HUES6 (cell line): ENCODE measurements at regions not wholly inside any gene's neighbourhood (a gene's known extent, or its start where the extent isn't known, plus 50 kb on each side); places are given as distances from the start of the nearest gene placed in this dataset.

ENCODE experiments used
- H3K27ac ChIP-seq: 2 replicates; pipeline ENCODE4 v1.7.0; 2013; ENCODE audit warnings: low read depth, mild to moderate bottlenecking, low read length, inconsistent platforms
- H3K27me3 ChIP-seq: 2 replicates; pipeline ENCODE4 v1.6.1; 2013; ENCODE audit warnings: low read length; ENCODE audit not compliant: control insufficient read depth, insufficient read depth
- H3K36me3 ChIP-seq: 2 replicates; pipeline ENCODE4 v1.6.1; 2013; ENCODE audit warnings: low read length; ENCODE audit not compliant: control insufficient read depth, insufficient read depth
- H3K4me1 ChIP-seq: 2 replicates; pipeline ENCODE4 v1.6.1; 2013; ENCODE audit warnings: low read length; ENCODE audit not compliant: control insufficient read depth, insufficient read depth
- H3K4me3 ChIP-seq: 2 replicates; pipeline ENCODE4 v1.5.1; 2013; ENCODE audit warnings: low read depth, low read length
- H3K9ac ChIP-seq: one replicate; pipeline ENCODE4 v1.6.1; 2013; ENCODE audit warnings: mild to moderate bottlenecking, low read length
- H3K9me3 ChIP-seq: 2 replicates; pipeline ENCODE4 v1.6.1; 2013; ENCODE audit warnings: low read depth, low read length; ENCODE audit not compliant: control insufficient read depth, insufficient read depth

DNA sequence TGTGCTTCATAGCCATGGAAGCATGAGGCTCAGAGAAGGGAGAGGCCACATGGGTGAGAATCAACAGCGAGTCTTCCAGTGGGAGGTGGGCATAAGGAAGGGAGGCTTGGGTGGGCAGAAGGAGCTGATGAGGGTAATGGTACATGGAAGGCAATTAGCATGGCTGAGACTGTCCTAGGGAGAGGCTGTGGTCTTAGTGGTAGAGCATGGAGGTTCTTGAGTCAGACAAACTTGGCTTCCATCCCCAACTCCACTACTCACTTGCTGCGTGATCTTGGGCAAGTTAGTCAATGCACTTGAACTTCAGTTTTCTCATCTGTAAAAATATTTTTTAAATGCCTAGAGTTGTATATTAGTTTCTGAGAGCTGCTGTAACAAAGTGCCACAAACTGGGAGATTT, 227.2 kb upstream of the E2F8 start:
- H3K27me3 ChIP-seq: no peaks in the 10 kb centered on the region
- H3K4me1 ChIP-seq: no peaks in the 10 kb centered on the region; the same call in 1 of the 2 replicates
- no peak overlapping the region for H3K9ac ChIP-seq
- no peaks in the 10 kb centered on the region for H3K36me3 ChIP-seq
- no peak overlapping the region for H3K4me3 ChIP-seq
- no peak overlapping the region for H3K27ac ChIP-seq
- H3K9me3 ChIP-seq: no peaks in the 10 kb centered on the region

DNA sequence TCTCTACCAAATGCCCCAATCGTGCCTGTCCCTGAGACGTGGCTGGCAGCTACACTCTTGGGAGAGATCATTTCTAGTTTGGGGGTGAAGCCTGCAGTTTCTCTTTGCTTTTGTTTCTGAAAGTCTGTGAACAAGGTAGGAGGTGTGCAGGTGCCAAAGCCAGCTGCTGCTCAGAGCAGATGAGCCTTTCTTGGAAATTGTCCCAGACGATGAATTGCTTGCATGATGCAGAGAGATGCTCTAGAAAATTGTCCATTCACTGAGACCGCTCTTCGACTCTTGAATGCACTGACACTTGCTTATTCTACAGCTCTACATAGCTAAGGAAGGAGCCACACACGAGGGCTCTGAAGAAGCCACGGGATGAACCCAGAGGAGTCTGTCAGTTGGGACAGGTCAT, 225.6 kb upstream of the E2F8 start:
- H3K4me1 ChIP-seq: no peaks in the 10 kb centered on the region; the same call in 1 of the 2 replicates
- no peaks in the 10 kb centered on the region for H3K27me3 ChIP-seq
- H3K4me3 ChIP-seq: no peak overlapping the region
- no peak overlapping the region for H3K9ac ChIP-seq
- H3K27ac ChIP-seq: no peak overlapping the region
- no peaks in the 10 kb centered on the region for H3K9me3 ChIP-seq
- H3K36me3 ChIP-seq: no peaks in the 10 kb centered on the region

DNA sequence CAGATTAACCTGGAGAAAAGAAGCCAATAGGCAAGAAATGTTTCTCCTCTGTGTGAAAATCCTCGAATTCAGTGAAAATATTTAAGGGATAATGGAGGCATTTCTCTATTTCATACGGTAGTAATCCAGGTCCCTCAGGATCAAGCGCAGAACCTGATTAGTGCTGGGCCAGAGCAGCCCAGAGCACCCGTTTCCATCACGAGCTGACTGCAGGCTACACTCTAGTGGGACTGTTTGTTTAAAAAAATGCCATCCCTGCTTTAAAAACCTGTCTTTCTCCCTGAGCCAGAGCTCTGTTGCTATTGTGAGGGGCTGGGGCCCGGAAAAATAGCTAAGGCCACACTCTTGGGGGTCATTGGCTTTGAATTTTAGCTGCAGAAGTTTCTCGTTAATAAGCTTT, 223.2 kb upstream of the E2F8 start:
- Histone ChIP-seq H3K36me3 (no peaks in the 10 kb centered on the region), H3K4me1 (no peaks in the 10 kb centered on the region), H3K9ac (no peak overlapping the region), H3K4me3 (no peak overlapping the region), H3K27me3 (no peaks in the 10 kb centered on the region), H3K9me3 (no peaks in the 10 kb centered on the region), H3K27ac (no peak overlapping the region)

DNA sequence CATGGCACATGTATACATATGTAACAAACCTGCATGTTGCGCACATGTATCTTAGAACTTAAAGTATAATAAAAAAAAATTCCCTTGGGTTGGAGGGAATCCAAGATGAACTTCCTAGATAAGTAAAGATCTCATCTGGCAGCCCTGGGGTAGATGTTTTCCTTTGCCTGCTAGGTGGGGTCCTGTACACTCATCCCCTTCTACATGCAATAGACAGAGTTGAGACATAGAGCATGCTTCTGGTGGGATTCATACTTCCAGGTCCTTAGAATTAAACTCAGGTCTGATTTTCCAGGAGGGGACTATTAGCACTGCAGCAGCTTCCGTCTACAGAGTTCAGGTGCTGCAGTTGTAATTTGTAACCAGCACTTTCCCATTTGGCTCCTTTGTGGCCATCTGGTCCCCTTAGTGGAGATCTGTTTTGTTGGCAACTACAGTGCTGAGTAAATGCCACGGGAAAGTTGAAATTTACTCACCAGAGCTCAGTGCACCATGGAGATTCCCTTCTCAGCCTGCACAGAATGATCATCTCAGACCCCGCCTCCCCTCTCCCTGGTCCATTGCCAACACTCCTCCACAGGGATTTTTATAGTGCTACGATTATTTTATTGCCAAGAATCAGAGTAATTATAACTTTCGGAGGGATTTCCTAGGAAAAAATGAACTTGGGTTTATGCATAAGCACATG, 220.1 kb upstream of the E2F8 start:
- Histone ChIP-seq H3K9ac (no peak overlapping the region), H3K27me3 (no peaks in the 10 kb centered on the region), H3K36me3 (no peaks in the 10 kb centered on the region), H3K9me3 (no peaks in the 10 kb centered on the region), H3K4me3 (no peak overlapping the region), H3K4me1 (0 out of 2 replicates have a peak, but pooled peaks cover 4% of the 10 kb centered on the region), H3K27ac (no peak overlapping the region)

DNA sequence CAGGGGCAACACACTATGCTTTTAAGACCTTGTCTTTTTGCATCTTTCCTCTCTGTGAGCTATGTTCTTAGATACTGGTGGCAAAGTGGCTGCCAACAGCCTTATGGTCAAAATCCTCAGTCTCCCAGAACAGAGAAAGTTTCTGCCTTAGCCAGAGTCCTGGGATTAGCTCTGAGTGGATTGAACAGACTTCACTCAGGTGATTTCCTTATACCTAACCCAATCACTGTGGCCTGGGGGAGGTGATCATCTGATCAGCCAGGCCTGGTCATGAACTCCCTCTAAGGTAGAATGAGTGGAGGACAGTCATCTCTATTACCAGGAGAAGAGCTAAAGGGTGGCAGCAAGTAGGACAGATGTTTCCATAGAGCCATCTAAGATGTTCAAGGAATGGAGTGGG, 218.5 kb upstream of the E2F8 start:
- H3K9ac ChIP-seq: no peak overlapping the region

DNA sequence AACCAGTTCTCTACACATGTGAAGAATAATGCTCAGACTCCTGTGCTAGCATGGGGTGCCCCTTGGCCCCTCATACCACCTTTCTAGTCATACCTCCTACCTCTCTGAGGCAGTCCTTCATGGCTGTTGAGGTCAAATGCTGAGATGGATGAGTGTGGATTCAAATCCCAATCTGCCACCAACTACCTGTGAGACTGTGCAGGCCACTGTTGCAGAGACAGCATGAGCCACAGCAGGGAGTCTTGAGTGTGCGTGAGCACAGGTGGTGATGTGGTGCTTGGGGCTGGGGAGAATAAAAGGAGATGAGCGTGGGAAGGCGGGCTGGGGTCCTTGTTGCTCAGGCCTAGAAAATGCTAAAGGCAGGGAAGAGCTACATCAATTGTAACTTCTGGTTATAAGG, 218.0 kb upstream of the E2F8 start:
- no peaks in the 10 kb centered on the region for H3K9me3 ChIP-seq
- H3K9ac ChIP-seq: no peak overlapping the region
- peaks cover 9% of the 10 kb centered on the region; the same call in 1 of the 2 replicates for H3K4me1 ChIP-seq
- no peaks in the 10 kb centered on the region for H3K36me3 ChIP-seq
- H3K4me3 ChIP-seq: no peak overlapping the region
- no peaks in the 10 kb centered on the region for H3K27me3 ChIP-seq
- no peak overlapping the region for H3K27ac ChIP-seq

More for the DNA sequence above, 218.5 kb upstream of the E2F8 start:
- no peaks in the 10 kb centered on the region for H3K36me3 ChIP-seq
- H3K4me1 ChIP-seq: peaks cover 5% of the 10 kb centered on the region; the same call in 1 of the 2 replicates
- no peak overlapping the region for H3K4me3 ChIP-seq
- H3K9me3 ChIP-seq: no peaks in the 10 kb centered on the region
- H3K27me3 ChIP-seq: no peaks in the 10 kb centered on the region
- H3K27ac ChIP-seq: no peak overlapping the region

DNA sequence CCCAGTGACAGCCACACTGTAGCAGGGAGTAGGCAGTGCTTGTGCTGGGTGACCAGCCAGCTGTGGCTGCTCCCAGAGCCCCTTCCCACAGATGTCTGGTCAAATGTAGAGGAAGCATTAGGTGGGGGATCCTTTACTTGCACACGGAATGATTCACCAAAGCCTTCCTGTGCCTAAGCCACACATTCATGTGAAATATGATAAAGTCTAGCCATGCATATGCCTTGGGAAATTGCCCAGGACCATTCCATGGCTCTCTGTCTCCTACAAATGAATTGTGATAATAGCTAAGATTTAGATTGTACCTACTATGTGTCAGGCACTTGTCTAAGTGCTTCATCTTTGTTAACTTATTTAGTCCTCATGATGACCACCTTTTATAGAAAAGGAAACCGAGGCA, 217.5 kb upstream of the E2F8 start:
- peaks cover 10% of the 10 kb centered on the region; the same call in 1 of the 2 replicates for H3K4me1 ChIP-seq
- no peak overlapping the region for H3K27ac ChIP-seq
- H3K9me3 ChIP-seq: no peaks in the 10 kb centered on the region
- no peak overlapping the region for H3K4me3 ChIP-seq
- no peaks in the 10 kb centered on the region for H3K27me3 ChIP-seq
- H3K9ac ChIP-seq: no peak overlapping the region
- no peaks in the 10 kb centered on the region for H3K36me3 ChIP-seq

DNA sequence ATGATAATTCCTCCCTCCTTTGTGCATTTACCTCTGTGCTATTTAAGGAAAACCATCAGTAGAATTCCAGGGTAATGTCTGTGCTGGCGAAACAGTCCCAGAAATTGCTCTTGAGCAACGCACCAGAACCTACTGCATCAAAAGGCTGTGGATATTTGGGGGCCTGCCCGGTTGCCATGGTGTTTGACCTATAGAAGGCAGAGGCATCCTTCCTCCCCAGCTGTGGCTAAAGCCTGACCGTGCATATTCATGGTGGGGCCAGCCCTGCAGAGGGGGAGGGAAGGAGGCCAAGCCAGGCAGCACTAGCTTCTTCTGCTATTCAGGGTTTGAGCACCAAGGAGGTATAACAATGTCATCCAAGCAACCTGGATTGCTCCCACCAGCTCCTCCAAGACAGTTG, 215.0 kb upstream of the E2F8 start:
- Histone ChIP-seq H3K9ac (no peak overlapping the region), H3K9me3 (no peaks in the 10 kb centered on the region), H3K27me3 (no peaks in the 10 kb centered on the region), H3K36me3 (no peaks in the 10 kb centered on the region), H3K27ac (no peak overlapping the region), H3K4me3 (no peak overlapping the region), H3K4me1 (peaks cover 10% of the 10 kb centered on the region; the same call in 1 of the 2 replicates)

DNA sequence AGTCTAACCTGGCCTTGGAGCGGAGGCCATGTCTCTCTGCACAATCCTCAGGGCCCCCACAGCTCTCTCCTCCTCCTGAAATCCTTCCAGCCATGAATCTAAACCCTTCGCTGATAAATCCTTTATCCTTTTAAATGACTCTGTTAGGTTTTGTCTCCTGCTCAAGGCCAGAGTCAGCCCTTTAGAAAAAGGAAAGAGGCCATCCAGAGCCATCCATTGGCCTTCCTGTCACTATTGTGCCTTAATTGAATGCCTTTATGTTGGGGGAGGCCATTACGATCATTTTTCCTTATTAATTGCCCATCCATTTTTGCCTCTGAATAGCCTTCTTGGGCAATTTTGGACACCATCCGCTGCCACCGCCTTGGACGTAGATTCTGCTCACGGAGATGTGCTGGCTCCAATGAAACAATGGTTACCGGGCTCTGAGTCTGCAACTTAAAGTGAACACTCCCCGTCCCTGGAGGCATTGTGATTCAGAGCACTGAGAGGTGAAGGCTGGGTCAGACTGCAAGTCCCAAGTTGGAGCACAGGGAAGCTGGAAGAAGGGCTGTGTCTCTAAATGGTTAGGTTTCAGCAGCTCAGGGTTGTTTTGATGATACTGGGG, 213.0 kb upstream of the E2F8 start:
- H3K36me3 ChIP-seq: no peaks in the 10 kb centered on the region
- no peaks in the 10 kb centered on the region for H3K27me3 ChIP-seq
- no peak overlapping the region for H3K27ac ChIP-seq
- peaks cover 10% of the 10 kb centered on the region; the same call in 1 of the 2 replicates for H3K4me1 ChIP-seq
- H3K9ac ChIP-seq: no peak overlapping the region
- no peaks in the 10 kb centered on the region for H3K9me3 ChIP-seq
- H3K4me3 ChIP-seq: no peak overlapping the region

DNA sequence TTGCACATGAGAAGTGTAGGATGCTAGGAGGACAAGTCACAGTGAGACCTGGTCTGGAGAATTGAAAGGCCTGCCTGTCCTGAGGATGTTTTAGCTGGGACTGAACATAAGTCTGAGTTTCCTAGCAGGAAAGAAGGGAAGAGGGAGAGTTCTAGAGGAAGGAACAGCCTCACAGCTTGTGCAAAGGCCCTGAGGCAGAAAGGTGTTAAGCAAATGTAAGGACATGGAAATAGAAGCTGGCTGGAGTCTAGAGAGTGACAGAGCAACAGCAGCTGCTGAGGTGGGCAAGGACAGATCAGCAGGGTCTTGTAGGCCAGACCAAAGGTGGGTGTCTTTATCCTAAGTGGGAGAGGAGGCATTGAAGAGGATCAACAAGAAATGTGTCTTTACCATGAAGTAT, 210.9 kb upstream of the E2F8 start:
- no peaks in the 10 kb centered on the region for H3K27me3 ChIP-seq
- no peak overlapping the region for H3K9ac ChIP-seq
- no peaks in the 10 kb centered on the region for H3K36me3 ChIP-seq
- no peak overlapping the region for H3K4me3 ChIP-seq
- peaks cover 10% of the 10 kb centered on the region; the same call in 1 of the 2 replicates for H3K4me1 ChIP-seq
- H3K27ac ChIP-seq: no peak overlapping the region
- no peaks in the 10 kb centered on the region for H3K9me3 ChIP-seq

DNA sequence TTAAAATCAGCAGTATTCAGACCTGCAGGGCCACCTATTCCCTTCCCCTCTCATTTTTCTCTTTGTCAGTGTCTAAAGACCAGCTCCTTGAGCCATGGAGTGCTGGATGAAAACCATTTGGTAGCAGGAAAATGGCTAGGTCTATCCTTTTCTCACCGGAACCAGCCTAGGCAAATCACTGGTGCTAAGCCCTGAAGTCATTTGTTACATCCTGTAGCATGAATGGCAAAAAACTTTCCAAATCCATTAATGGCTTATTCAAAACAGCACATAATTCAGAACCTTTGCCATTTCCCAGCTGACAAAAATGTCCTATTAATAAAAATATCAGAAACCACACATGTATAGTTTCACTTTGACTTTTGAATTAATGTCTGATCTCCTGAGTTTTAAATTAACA, 209.5 kb upstream of the E2F8 start:
- H3K27me3 ChIP-seq: no peaks in the 10 kb centered on the region
- no peaks in the 10 kb centered on the region for H3K36me3 ChIP-seq
- H3K4me1 ChIP-seq: peaks cover 6% of the 10 kb centered on the region; the same call in 1 of the 2 replicates

More for the DNA sequence above, 209.5 kb upstream of the E2F8 start:
- Histone ChIP-seq H3K4me3 (no peak overlapping the region), H3K27ac (no peak overlapping the region), H3K9me3 (no peaks in the 10 kb centered on the region), H3K9ac (no peak overlapping the region)
